PFSK-1 (cell line): ENCODE measurements at regions not wholly inside any gene's neighbourhood (a gene's known extent, or its start where the extent isn't known, plus 50 kb on each side); places are given as distances from the start of the nearest gene placed in this dataset.

Experiments
- POLR2AphosphoS5 ChIP-seq: IDR thresholded peaks from 2 replicates; pipeline ENCODE4 v1.6.1; 2012; ENCODE audit warnings: low read depth, mild to moderate bottlenecking, control low read depth, low read length, moderate library complexity
- TAF1 ChIP-seq: IDR thresholded peaks from 2 replicates; pipeline ENCODE4 v1.6.1; 2012; ENCODE audit warnings: low read length, control low read depth, borderline replicate concordance; ENCODE audit not compliant: insufficient read depth
- TF ChIP-seq, protein P1 (sequence below), 2 experiments: IDR thresholded peaks; 2 replicates each; pipeline versions ENCODE4 v1.6.1 to v1.8.0; 2011 to 2012; ENCODE audit warnings: low read depth in 2 of 2, low read length in 2 of 2, control low read depth in 1 of 2, inconsistent platforms in 1 of 2, mild to moderate bottlenecking in 1 of 2, moderate library complexity in 1 of 2; ENCODE audit not compliant: insufficient read depth in 1 of 2

DNA sequence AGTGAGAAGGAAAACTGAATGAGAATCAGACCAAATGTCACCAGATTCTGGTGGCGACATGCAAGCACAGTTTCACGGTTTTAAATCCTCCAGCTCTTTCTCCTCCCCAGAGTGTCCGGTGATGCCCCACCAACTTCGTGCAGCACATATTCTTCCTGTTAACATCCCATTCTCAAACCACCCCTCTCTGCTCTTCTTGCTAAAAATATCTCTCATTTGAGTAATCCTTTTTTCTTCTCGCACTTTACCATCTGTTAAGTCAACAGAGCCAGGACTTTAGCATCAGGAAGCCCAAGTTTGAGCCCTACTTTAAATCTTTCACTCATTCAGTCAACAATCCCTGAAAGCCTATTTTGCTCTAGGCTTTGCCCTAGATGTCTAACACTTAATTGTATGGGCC lies 68.2 kb upstream of the VGLL4 start:
- TF ChIP-seq POLR2AphosphoS5 (no peak), TAF1 (no peak)
- TF ChIP-seq, protein P1, sequence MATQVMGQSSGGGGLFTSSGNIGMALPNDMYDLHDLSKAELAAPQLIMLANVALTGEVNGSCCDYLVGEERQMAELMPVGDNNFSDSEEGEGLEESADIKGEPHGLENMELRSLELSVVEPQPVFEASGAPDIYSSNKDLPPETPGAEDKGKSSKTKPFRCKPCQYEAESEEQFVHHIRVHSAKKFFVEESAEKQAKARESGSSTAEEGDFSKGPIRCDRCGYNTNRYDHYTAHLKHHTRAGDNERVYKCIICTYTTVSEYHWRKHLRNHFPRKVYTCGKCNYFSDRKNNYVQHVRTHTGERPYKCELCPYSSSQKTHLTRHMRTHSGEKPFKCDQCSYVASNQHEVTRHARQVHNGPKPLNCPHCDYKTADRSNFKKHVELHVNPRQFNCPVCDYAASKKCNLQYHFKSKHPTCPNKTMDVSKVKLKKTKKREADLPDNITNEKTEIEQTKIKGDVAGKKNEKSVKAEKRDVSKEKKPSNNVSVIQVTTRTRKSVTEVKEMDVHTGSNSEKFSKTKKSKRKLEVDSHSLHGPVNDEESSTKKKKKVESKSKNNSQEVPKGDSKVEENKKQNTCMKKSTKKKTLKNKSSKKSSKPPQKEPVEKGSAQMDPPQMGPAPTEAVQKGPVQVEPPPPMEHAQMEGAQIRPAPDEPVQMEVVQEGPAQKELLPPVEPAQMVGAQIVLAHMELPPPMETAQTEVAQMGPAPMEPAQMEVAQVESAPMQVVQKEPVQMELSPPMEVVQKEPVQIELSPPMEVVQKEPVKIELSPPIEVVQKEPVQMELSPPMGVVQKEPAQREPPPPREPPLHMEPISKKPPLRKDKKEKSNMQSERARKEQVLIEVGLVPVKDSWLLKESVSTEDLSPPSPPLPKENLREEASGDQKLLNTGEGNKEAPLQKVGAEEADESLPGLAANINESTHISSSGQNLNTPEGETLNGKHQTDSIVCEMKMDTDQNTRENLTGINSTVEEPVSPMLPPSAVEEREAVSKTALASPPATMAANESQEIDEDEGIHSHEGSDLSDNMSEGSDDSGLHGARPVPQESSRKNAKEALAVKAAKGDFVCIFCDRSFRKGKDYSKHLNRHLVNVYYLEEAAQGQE (IDR thresholded peaks at IDR 0.05; ENCODE audit: insufficient read depth in 1 of 2, low read depth in 2 of 2, low read length in 2 of 2) = no peak
